HG03135 (cell line): ENCODE measurements at regions not wholly inside any gene's neighbourhood (a gene's known extent, or its start where the extent isn't known, plus 50 kb on each side); places are given as distances from the start of the nearest gene placed in this dataset.
"Not testable (repeated sequence)": the region's sequence is repeated elsewhere in the genome, so short reads cannot be mapped to it uniquely, and the experiment has no call there.

Experiments used
- ATAC-seq: cut with Tn5 transposase; IDR thresholded peaks from one replicate; pipeline ENCODE4 v1.9.1; 2021; ENCODE audit warnings: mild to moderate bottlenecking, moderate library complexity; ENCODE audit not compliant: unreplicated experiment

- ATAC-seq, result no peak
Observed at GRCh38 chr16:63776034-63776433, 1345.8 kb downstream of the CDH11 start.

- ATAC-seq, result no peak
Observed at GRCh38 chr16:63774302-63774701, 1347.6 kb downstream of the CDH11 start.

- no peak for ATAC-seq
Observed at GRCh38 chr16:63769211-63769610, 1352.7 kb downstream of the CDH11 start.

GRCh38 chr16:63760246-63760645 is 1361.6 kb downstream of the CDH11 start:
- not testable (repeated sequence) for ATAC-seq

GRCh38 chr16:63752347-63752746 is 1369.5 kb downstream of the CDH11 start:
- no peak for ATAC-seq

GRCh38 chr16:63749276-63749675 is 1372.6 kb downstream of the CDH11 start:
- no peak for ATAC-seq

GRCh38 chr16:63745456-63745855 is 1376.4 kb downstream of the CDH11 start:
- no peak for ATAC-seq

GRCh38 chr16:63744077-63744874 is 1377.6 kb downstream of the CDH11 start:
- ATAC-seq, result no peak

GRCh38 chr16:63742150-63742549 is 1379.7 kb downstream of the CDH11 start:
- no peak for ATAC-seq

- ATAC-seq, result no peak
Observed at GRCh38 chr16:63737633-63738032, 1384.2 kb downstream of the CDH11 start.

GRCh38 chr16:63735456-63735855 is 1386.4 kb downstream of the CDH11 start:
- no peak for ATAC-seq

- no peak for ATAC-seq
Observed at GRCh38 chr16:63720848-63721247, 1401.0 kb downstream of the CDH11 start.

- ATAC-seq, result no peak
Observed at GRCh38 chr16:63719926-63720325, 1401.9 kb downstream of the CDH11 start.

GRCh38 chr16:63717806-63718205 is 1404.1 kb downstream of the CDH11 start:
- no peak for ATAC-seq

GRCh38 chr16:63714876-63715275 is 1407.0 kb downstream of the CDH11 start:
- ATAC-seq, result no peak

- ATAC-seq, result no peak
Observed at GRCh38 chr16:63712725-63713124, 1409.1 kb downstream of the CDH11 start.

- ATAC-seq, result no peak
Observed at GRCh38 chr16:63703612-63704011, 1418.3 kb downstream of the CDH11 start.

GRCh38 chr16:63702981-63703590 is 1418.8 kb downstream of the CDH11 start:
- no peak for ATAC-seq

- no peak for ATAC-seq
Observed at GRCh38 chr16:63697736-63698135, 1424.1 kb downstream of the CDH11 start.

- ATAC-seq, result no peak
Observed at GRCh38 chr16:63695347-63695746, 1426.5 kb downstream of the CDH11 start.

- ATAC-seq, result no peak
Observed at GRCh38 chr16:63690961-63691360, 1430.9 kb downstream of the CDH11 start.

- ATAC-seq, result no peak
Observed at GRCh38 chr16:63690267-63690666, 1431.6 kb downstream of the CDH11 start.
